ENCODE measurements at regions not wholly inside any gene's neighbourhood (a gene's known extent, or its start where the extent isn't known, plus 50 kb on each side); places are given as distances from the start of the nearest gene placed in this dataset.

- TF ChIP-seq, protein P1, sequence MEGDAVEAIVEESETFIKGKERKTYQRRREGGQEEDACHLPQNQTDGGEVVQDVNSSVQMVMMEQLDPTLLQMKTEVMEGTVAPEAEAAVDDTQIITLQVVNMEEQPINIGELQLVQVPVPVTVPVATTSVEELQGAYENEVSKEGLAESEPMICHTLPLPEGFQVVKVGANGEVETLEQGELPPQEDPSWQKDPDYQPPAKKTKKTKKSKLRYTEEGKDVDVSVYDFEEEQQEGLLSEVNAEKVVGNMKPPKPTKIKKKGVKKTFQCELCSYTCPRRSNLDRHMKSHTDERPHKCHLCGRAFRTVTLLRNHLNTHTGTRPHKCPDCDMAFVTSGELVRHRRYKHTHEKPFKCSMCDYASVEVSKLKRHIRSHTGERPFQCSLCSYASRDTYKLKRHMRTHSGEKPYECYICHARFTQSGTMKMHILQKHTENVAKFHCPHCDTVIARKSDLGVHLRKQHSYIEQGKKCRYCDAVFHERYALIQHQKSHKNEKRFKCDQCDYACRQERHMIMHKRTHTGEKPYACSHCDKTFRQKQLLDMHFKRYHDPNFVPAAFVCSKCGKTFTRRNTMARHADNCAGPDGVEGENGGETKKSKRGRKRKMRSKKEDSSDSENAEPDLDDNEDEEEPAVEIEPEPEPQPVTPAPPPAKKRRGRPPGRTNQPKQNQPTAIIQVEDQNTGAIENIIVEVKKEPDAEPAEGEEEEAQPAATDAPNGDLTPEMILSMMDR (conservative IDR thresholded peaks at IDR 0.05; ENCODE audit: low read length) = no peak
- TF ChIP-seq EZH2phosphoT487 (IDR thresholded peaks at IDR 0.05; ENCODE audit: borderline replicate concordance) = no peak
Measured at GRCh38 chr10:43958964-43959363, 310.3 kb upstream of the ZNF32 start.
